AG10803 (cell line): ENCODE measurements at regions not wholly inside any gene's neighbourhood (a gene's known extent, or its start where the extent isn't known, plus 50 kb on each side); places are given as distances from the start of the nearest gene placed in this dataset.

Experiments used
- DNase-seq: peaks from one replicate; pipeline ENCODE4 v3.0.0; 2010; ENCODE audit warnings: low read depth
- H3K4me3 ChIP-seq: 2 replicates; pipeline ENCODE4 v1.5.1; 2011; ENCODE audit warnings: mild to moderate bottlenecking, low read length, control low read depth
- CTCF ChIP-seq: conservative IDR thresholded peaks from 2 replicates; pipeline ENCODE4 v1.5.1; 2011; ENCODE audit warnings: mild to moderate bottlenecking, low read length, control low read depth, inconsistent platforms

- H3K4me3 ChIP-seq = no peak overlapping the region
- TF ChIP-seq CTCF = no peak
- no peak for DNase-seq
Observed at GRCh38 chr1:30273021-30273325, 450.4 kb downstream of the MATN1 start.

GRCh38 chr1:30272277-30273020 lies 450.9 kb downstream of the MATN1 start:
- no peak for TF ChIP-seq CTCF
- no peak overlapping the region for H3K4me3 ChIP-seq
- no peak for DNase-seq

- DNase-seq = no peak
- no peak for TF ChIP-seq CTCF
- H3K4me3 ChIP-seq = no peak overlapping the region
Observed at GRCh38 chr1:30271401-30272276, 451.7 kb downstream of the MATN1 start.

- no peak for DNase-seq
- no peak overlapping the region for H3K4me3 ChIP-seq
Observed at GRCh38 chr1:30270461-30270860, 452.9 kb downstream of the MATN1 start.

GRCh38 chr1:30268923-30269666 lies 454.3 kb downstream of the MATN1 start:
- TF ChIP-seq CTCF = no peak
- H3K4me3 ChIP-seq = no peak overlapping the region
- DNase-seq = no peak

More at GRCh38 chr1:30270461-30270860, 452.9 kb downstream of the MATN1 start:
- TF ChIP-seq CTCF = no peak

- no peak overlapping the region for H3K4me3 ChIP-seq
- no peak for TF ChIP-seq CTCF
- DNase-seq = no peak
Observed at GRCh38 chr1:30267856-30268255, 455.5 kb downstream of the MATN1 start.
